GM10266 (cell line): ENCODE measurements at regions not wholly inside any gene's neighbourhood (a gene's known extent, or its start where the extent isn't known, plus 50 kb on each side); places are given as distances from the start of the nearest gene placed in this dataset.
"Not testable (repeated sequence)": the region's sequence is repeated elsewhere in the genome, so short reads cannot be mapped to it uniquely, and the experiment has no call there.

Experiments
- DNase-seq: peaks from one replicate; pipeline ENCODE4 v3.0.0; 2012; ENCODE audit errors: extremely low spot score
- CTCF ChIP-seq: IDR thresholded peaks from 2 replicates; pipeline ENCODE4 v1.5.1; 2012; ENCODE audit warnings: mild to moderate bottlenecking, low read depth; ENCODE audit not compliant: control insufficient read depth, insufficient read depth; ENCODE audit errors: missing control alignments

GRCh38 chr1:242623119-242623518 lies 98.6 kb upstream of the PLD5 start:
- no peak for TF ChIP-seq CTCF
- DNase-seq: no peak

- TF ChIP-seq CTCF: no peak
- DNase-seq: no peak
Measured at GRCh38 chr1:242613266-242613815, 88.8 kb upstream of the PLD5 start.

- no peak for DNase-seq
- TF ChIP-seq CTCF: no peak
Measured at GRCh38 chr1:242610209-242610608, 85.7 kb upstream of the PLD5 start.

- no peak for TF ChIP-seq CTCF
- no peak for DNase-seq
Measured at GRCh38 chr1:242605521-242605920, 81.0 kb upstream of the PLD5 start.

GRCh38 chr1:242602001-242602400 lies 77.5 kb upstream of the PLD5 start:
- TF ChIP-seq CTCF: no peak
- DNase-seq: no peak

- not testable (repeated sequence) for DNase-seq
Measured at GRCh38 chr1:242593756-242594155, 69.3 kb upstream of the PLD5 start.

GRCh38 chr1:242586360-242586680 lies 61.8 kb upstream of the PLD5 start:
- no peak for DNase-seq
- no peak for TF ChIP-seq CTCF
